Right lobe of liver (tissue), 6 donors: ENCODE measurements at regions not wholly inside any gene's neighbourhood (a gene's known extent, or its start where the extent isn't known, plus 50 kb on each side); places are given as distances from the start of the nearest gene placed in this dataset.

Experiments
- ATAC-seq, 4 donors: fragments of 200-7000 bp; cut with Tn5 transposase; one replicate each; pipeline ENCODE4 v1.9.1; 2020; ENCODE audit warnings: mild to moderate bottlenecking in 4 of 4, moderate library complexity in 4 of 4
- DNase-seq, 3 donors: peaks; one replicate each; pipeline ENCODE4 v3.0.0-alpha.2; 2020
- H3K27ac ChIP-seq, 3 donors: fragments of 200-600 bp; one replicate each; pipeline ENCODE4 v1.8.0; 2022
- H3K27me3 ChIP-seq, 2 donors: fragments of 200-600 bp; one replicate each; pipeline ENCODE4 v1.8.0; 2022
- H3K36me3 ChIP-seq, 4 donors: fragments of 200-600 bp; sonication (generic) in 1 of 4; one replicate each; pipeline versions ENCODE4 v1.5.1 to v1.8.0; 2017 to 2022; ENCODE audit warnings: control low read depth in 1 of 4
- H3K4me1 ChIP-seq, 4 donors: fragments of 200-600 bp; sonication (generic) in 1 of 4; one replicate each; pipeline versions ENCODE4 v1.5.1 to v1.8.0; 2017 to 2022; ENCODE audit warnings: control low read depth in 1 of 4
- H3K4me3 ChIP-seq, 3 donors: fragments of 200-600 bp; one replicate each; pipeline ENCODE4 v1.8.0; 2022
- H3K9me3 ChIP-seq, 4 donors: fragments of 200-600 bp; sonication (generic) in 1 of 4; one replicate each; pipeline versions ENCODE4 v1.5.1 to v1.8.0; 2017 to 2022; ENCODE audit warnings: control low read depth in 1 of 4
- POLR2A ChIP-seq: fragments of 450-650 bp; IDR thresholded peaks from one replicate; pipeline ENCODE4 v1.6.1; 2017; ENCODE audit warnings: antibody characterized with exemption, mild to moderate bottlenecking
- WGBS: methylation state at CpG from one replicate; pipeline ENCODE4 v1.1.6; 2018; ENCODE audit warnings: low coverage, low lambda C conversion rate; ENCODE audit not compliant: insufficient coverage; ENCODE audit errors: missing lambda C conversion rate; 5-methylcytosine and 5-hydroxymethylcytosine counted together
- intact Hi-C, 2 donors: fragments of 100-400 bp; cut with DNase I; formaldehyde crosslinking; loops; one replicate each; pipeline versions ENCODE4 v1.11.2 to v1.14.1; 2022
- TF ChIP-seq, protein P1 (sequence below), 4 donors: fragments of 200-600 bp in 3 of 4; fragments of 450-650 bp in 1 of 4; IDR thresholded peaks; one replicate each; pipeline versions ENCODE4 v1.5.1 to v1.8.0; 2016 to 2022; ENCODE audit warnings: antibody characterized with exemption in 4 of 4, mild to moderate bottlenecking in 2 of 4
- donor health status: DM: no; HTN: yes; CAD: no.
- donor health status: DM: no; HTN: no; CAD: no.
- donor health status: DM: no; HTN: no; CAD: no.
- donor health status: DM: no; HTN: yes; CAD: no.
- donor health status: DM: no; HTN: yes; CAD: no.

DNA sequence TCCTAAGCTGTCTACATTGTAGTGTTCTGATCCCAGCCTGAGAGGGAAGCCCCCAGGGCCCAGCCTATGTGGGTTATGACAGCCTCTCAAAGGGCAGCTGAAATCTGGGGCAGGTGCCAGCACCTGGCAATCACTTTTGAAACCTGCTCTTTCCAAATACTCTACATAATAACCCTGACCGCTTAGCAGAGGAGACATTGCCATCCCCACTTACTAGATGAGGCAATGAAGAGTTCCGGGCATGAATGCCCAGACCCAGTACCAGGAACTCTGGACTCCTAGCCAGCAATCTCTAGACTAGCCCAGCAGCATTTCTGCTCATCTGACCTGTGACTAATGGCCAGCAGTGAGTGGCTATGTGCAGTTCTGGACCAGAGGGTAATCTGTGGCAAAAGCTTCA is 412.4 kb upstream of the CADM1 start:
- 33% methylated on average over 1 of the region's 2 CpGs for WGBS
- DNase-seq (peak; percentile 47 to 60 (median 60)), ATAC-seq (peak in 3 of 4 donors; percentile 62 to 82 (median 80))
- no peaks in the 10 kb centered on the region for H3K9me3 ChIP-seq
- no peak overlapping the region for H3K4me3 ChIP-seq
- no peaks in the 10 kb centered on the region for H3K27me3 ChIP-seq
- intact Hi-C loops: no loop called here
- H3K27ac ChIP-seq: no peak overlapping the region
- H3K36me3 ChIP-seq: no peaks in the 10 kb centered on the region
- no peak for TF ChIP-seq POLR2A
- TF ChIP-seq, protein P1, sequence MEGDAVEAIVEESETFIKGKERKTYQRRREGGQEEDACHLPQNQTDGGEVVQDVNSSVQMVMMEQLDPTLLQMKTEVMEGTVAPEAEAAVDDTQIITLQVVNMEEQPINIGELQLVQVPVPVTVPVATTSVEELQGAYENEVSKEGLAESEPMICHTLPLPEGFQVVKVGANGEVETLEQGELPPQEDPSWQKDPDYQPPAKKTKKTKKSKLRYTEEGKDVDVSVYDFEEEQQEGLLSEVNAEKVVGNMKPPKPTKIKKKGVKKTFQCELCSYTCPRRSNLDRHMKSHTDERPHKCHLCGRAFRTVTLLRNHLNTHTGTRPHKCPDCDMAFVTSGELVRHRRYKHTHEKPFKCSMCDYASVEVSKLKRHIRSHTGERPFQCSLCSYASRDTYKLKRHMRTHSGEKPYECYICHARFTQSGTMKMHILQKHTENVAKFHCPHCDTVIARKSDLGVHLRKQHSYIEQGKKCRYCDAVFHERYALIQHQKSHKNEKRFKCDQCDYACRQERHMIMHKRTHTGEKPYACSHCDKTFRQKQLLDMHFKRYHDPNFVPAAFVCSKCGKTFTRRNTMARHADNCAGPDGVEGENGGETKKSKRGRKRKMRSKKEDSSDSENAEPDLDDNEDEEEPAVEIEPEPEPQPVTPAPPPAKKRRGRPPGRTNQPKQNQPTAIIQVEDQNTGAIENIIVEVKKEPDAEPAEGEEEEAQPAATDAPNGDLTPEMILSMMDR (IDR thresholded peaks at IDR 0.05): no peak
- no peaks in the 10 kb centered on the region for H3K4me1 ChIP-seq

DNA sequence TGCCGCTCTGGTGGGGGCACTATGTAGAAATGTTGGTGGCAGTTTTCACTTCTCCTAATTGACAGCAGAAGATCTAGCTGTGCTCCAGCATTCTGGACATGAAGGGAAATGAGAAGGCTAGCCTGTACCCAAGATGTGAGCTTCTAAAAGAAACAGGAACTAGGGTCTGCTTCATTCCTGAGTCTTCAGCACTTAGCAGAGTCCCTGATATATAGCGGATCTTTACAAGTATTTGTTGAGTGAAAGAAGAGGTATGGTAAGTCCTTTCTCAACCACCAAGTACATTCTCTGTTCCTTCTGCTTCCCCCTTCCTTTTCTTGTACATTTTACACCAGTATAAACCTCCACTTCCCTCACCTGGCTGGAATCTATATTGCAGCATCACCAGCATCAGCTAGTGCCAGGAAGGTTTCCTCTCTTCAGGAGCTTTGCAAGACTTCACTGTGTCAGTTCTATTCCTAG is 408.3 kb upstream of the CADM1 start:
- H3K27me3 ChIP-seq: peaks cover 0 to 6% of the 10 kb centered on the region in 2 donors
- ATAC-seq: peak; percentile 13 to 50 (median 24)
- no peak for DNase-seq
- no peak overlapping the region for H3K27ac ChIP-seq
- H3K9me3 ChIP-seq: no peaks in the 10 kb centered on the region
- TF ChIP-seq POLR2A: no peak
- TF ChIP-seq, protein P1 (IDR thresholded peaks at IDR 0.05): peak in 1 of 4 donors; percentile 4
- intact Hi-C loops: no loop called here
- no peak overlapping the region for H3K4me3 ChIP-seq
- WGBS: 83% methylated on average over 1 of the region's 2 CpGs
- H3K36me3 ChIP-seq: no peaks in the 10 kb centered on the region
- no peaks in the 10 kb centered on the region for H3K4me1 ChIP-seq

DNA sequence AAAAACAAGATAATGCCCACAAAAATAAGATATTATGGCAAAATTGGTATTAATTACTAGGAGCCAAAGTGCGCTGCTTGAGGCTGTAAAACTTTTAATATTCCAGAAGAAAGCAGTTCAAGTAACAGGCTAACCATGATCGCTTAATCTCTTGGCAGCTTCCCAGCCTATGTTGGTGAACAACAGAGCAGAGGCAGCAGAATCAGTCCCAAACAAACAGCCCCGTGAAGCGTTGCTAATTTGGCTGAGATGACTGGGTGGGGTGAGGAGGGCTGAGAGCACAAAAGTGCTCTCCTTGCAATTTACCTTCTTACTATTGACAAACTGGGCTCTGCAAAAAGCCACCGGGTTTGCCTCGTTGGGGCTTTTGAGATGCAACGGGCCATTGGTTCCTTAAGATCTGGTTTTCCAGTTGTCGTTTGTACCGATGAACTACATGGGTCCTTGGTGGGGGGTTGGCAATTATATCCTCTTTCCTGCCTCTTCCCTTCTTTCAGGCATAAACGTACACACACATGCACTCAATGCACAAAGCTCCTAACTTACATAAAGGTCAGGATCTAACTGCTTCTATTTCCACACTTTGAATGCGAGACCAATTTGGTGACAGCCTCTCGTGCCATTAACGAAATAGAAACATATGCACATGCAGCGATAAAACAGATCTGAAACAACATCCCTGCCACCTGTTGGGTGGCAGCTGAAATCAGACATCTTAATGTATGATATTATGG is 407.6 kb upstream of the CADM1 start:
- peaks cover 0 to 6% of the 10 kb centered on the region in 2 donors for H3K27me3 ChIP-seq
- no peaks in the 10 kb centered on the region for H3K4me1 ChIP-seq
- H3K36me3 ChIP-seq: no peaks in the 10 kb centered on the region
- H3K4me3 ChIP-seq: no peak overlapping the region
- ATAC-seq: no peak
- DNase-seq: no peak
- H3K27ac ChIP-seq: no peak overlapping the region
- intact Hi-C loops: no loop called here
- no peaks in the 10 kb centered on the region for H3K9me3 ChIP-seq
- TF ChIP-seq POLR2A: no peak
- TF ChIP-seq, protein P1 (IDR thresholded peaks at IDR 0.05): no peak
- 66% methylated on average over 14 of the region's 14 CpGs for WGBS

DNA sequence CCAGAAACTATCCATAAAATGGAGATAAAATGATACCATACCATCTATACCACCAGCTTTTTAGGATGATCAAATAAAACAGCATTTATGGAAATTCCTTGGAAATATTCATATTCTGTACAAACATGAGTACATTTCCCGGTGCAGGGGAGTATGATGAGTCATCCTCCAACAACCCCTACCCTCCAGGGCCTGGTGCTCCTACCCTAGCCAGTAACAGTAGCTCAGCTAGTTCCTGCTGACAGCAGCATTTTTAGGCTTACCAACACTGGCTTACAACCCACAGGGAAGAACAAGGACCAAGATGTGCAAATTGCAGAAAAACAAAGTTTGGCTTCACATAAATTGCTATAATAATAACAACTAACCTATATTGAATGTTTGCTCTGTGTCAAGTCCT is 406.2 kb upstream of the CADM1 start:
- intact Hi-C loops: no loop called here
- DNase-seq (no peak), ATAC-seq (no peak)
- Histone ChIP-seq H3K27ac (no peak overlapping the region), H3K36me3 (no peaks in the 10 kb centered on the region), H3K4me1 (no peaks in the 10 kb centered on the region), H3K27me3 (peaks cover 0 to 6% of the 10 kb centered on the region in 2 donors), H3K4me3 (no peak overlapping the region), H3K9me3 (no peaks in the 10 kb centered on the region)
- 38% methylated on average over 1 of the region's 1 CpG for WGBS
- TF ChIP-seq, protein P1 (IDR thresholded peaks at IDR 0.05): no peak
- no peak for TF ChIP-seq POLR2A
